Omental fat pad (tissue), 3 donors: ENCODE measurements at regions not wholly inside any gene's neighbourhood (a gene's known extent, or its start where the extent isn't known, plus 50 kb on each side); places are given as distances from the start of the nearest gene placed in this dataset.

Experiments
- ATAC-seq: fragments of 150-250 bp; one replicate; pipeline ENCODE4 v1.9.1; 2016; ENCODE audit warnings: mild to moderate bottlenecking, moderate library complexity; ENCODE audit not compliant: low FRiP score
- DNase-seq: peaks from one replicate; pipeline ENCODE4 v3.0.0-alpha.2; 2019; ENCODE audit warnings: low spot score
- TF ChIP-seq, protein P1 (sequence below), 3 donors: fragments of 450-650 bp; IDR thresholded peaks; one replicate each; pipeline ENCODE4 v1.5.1; 2016 to 2017; ENCODE audit warnings: antibody characterized with exemption in 3 of 3, mild to moderate bottlenecking in 3 of 3, moderate library complexity in 2 of 3

DNA sequence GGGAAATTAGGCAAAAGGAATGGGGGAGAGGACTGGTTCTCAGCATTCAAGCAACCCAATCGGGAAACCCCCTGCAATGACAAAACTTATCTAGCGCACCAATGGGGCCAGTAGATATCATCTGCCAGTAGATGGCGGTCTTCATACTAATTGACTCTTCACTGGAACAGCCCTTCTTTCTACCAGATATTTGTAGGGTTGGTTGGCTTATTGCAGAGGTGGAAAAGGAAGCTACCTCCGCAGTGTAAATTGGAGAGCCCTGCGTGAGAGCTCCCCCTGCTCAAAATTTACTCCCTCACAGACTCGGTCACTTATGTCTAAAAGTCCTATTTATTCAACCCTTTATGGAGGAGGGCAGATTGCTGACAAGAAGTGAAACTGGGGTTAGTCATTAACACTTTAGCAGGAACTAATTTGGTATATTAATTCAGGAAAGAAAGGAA, 166.1 kb upstream of the CCND2 start:
- TF ChIP-seq, protein P1, sequence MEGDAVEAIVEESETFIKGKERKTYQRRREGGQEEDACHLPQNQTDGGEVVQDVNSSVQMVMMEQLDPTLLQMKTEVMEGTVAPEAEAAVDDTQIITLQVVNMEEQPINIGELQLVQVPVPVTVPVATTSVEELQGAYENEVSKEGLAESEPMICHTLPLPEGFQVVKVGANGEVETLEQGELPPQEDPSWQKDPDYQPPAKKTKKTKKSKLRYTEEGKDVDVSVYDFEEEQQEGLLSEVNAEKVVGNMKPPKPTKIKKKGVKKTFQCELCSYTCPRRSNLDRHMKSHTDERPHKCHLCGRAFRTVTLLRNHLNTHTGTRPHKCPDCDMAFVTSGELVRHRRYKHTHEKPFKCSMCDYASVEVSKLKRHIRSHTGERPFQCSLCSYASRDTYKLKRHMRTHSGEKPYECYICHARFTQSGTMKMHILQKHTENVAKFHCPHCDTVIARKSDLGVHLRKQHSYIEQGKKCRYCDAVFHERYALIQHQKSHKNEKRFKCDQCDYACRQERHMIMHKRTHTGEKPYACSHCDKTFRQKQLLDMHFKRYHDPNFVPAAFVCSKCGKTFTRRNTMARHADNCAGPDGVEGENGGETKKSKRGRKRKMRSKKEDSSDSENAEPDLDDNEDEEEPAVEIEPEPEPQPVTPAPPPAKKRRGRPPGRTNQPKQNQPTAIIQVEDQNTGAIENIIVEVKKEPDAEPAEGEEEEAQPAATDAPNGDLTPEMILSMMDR (IDR thresholded peaks at IDR 0.05), result peak in 1 of 3 donors; percentile 14
- ATAC-seq (peak; percentile 91), DNase-seq (no peak)

DNA sequence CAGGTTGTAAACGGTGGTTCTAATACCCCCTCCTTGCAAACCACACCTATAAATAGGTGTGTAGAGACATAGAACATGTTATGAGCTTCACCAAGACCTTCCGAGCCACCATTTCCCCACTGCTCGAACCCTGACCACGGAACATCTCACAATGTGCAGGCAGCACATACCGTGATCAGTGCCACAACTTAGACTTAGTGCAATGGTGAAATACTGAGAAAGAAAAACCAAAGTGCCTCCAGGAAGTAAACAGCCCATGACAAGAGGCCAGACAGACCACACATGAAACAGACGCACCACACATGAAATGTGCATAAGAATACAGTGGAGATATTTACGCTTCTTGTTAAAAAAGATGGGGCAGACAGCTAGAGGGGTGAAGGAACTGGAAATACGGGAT, 166.9 kb upstream of the CCND2 start:
- no peak for DNase-seq
- TF ChIP-seq, protein P1 (IDR thresholded peaks at IDR 0.05), result no peak
- ATAC-seq, result no peak

DNA sequence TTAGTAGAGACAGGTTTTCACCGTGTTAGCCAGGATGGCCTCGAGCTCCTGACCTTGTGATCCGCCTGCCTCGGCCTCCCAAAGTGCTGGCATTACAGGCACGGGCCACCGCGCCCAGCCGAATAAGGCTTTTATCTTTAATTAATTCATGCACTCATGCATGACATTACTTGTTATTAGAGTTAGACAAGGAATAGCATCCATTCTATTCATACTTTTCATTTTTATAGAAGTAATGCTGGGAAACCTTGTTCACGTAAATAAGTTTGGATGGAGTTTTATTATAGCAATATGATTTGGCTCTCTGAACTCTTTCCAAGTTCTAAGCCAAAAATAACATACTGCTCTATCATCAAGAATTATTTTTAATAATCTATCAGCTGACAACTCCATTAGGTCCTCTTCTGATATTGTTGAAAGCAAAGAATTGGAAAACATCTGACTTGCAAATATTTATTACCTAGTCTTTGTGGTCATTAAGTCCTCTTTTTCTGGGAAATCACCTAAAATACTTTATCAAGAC, 168.8 kb upstream of the CCND2 start:
- TF ChIP-seq, protein P1 (IDR thresholded peaks at IDR 0.05), result no peak
- ATAC-seq (no peak), DNase-seq (no peak)

GRCh38 chr12:4099276-4099675, 174.3 kb upstream of the CCND2 start:
- TF ChIP-seq, protein P1 (IDR thresholded peaks at IDR 0.05), result no peak
- DNase-seq (no peak), ATAC-seq (no peak)

- TF ChIP-seq, protein P1 (IDR thresholded peaks at IDR 0.05), result no peak
- no peak for DNase-seq
- no peak for ATAC-seq
Measured at GRCh38 chr12:4091016-4091743, 182.4 kb upstream of the CCND2 start.

GRCh38 chr12:4089956-4090355, 183.6 kb upstream of the CCND2 start:
- DNase-seq (no peak), ATAC-seq (no peak)
- TF ChIP-seq, protein P1 (IDR thresholded peaks at IDR 0.05), result no peak

DNA sequence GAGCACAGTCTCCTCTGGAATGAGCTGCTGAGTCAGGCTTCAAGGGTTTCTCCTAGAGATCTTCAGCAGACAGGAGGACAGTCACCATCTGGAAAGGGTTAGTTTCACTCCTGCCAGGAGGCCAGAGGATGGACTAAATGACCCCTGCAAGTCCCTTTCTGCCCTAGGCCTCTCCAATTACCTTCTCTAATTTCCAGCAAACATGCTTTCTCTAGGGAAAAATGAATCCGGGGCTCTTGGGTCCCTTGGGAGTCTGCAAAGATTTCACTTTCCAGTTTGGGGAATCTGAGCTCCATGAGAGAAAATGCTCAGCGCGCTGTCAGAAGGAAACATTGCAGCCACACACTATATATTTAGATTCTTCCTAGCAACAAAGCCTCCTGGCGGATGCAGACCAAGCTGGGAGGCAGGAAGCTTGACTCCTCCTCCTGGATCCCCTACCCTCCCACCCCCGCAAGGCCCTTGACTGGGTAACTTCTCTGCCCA, 184.4 kb upstream of the CCND2 start:
- TF ChIP-seq, protein P1 (IDR thresholded peaks at IDR 0.05), result no peak
- ATAC-seq (no peak), DNase-seq (no peak)
